Common myeloid progenitor, CD34-positive (primary cell): ENCODE measurements at regions not wholly inside any gene's neighbourhood (a gene's known extent, or its start where the extent isn't known, plus 50 kb on each side); places are given as distances from the start of the nearest gene placed in this dataset.

Source experiments
- CTCF ChIA-PET: fragments of 350-600 bp; sonication (Branson Sonifier 250); formaldehyde crosslinking; loops from one replicate; lab custom pipeline; 2021; ENCODE audit warnings: antibody characterized with exemption; lab: Charles Lee
- POLR2A ChIA-PET: fragments of 350-600 bp; sonication (Branson Sonifier 250); formaldehyde crosslinking; loops from one replicate; lab custom pipeline; 2021; ENCODE audit warnings: antibody characterized with exemption; lab: Charles Lee
- DNase-seq, 3 donors: peaks; one replicate each; pipeline versions ENCODE4 v3.0.0 to v3.0.0-alpha.2; 2013
- H3K27ac ChIP-seq, 2 experiments: 1 replicate in 1 of 2; 2 replicates in 1 of 2; pipeline ENCODE4 v1.7.0; 2013; ENCODE audit warnings: inconsistent platforms in 2 of 2, low read length in 2 of 2, mild to moderate bottlenecking in 2 of 2, low read depth in 1 of 2, moderate library complexity in 1 of 2; ENCODE audit not compliant: severe bottlenecking in 2 of 2, insufficient read depth in 1 of 2, poor library complexity in 1 of 2
- H3K27me3 ChIP-seq, 5 experiments: replicated peaks in 2 of 5; 1 replicate in 3 of 5; 2 replicates in 2 of 5; pipeline versions ENCODE4 v1.6.1 to v1.7.0; 2013; ENCODE audit warnings: low read length in 4 of 5, mild to moderate bottlenecking in 2 of 5, moderate library complexity in 2 of 5, inconsistent platforms in 1 of 5; ENCODE audit not compliant: insufficient read depth in 5 of 5, control insufficient read depth in 4 of 5
- H3K36me3 ChIP-seq, 4 experiments: 1 replicate in 2 of 4; 2 replicates in 2 of 4; pipeline versions ENCODE4 v1.6.1 to v1.7.0; 2013; ENCODE audit warnings: low read length in 3 of 4, control low read depth in 1 of 4, mild to moderate bottlenecking in 1 of 4; ENCODE audit not compliant: control insufficient read depth in 4 of 4, insufficient read depth in 4 of 4
- H3K4me1 ChIP-seq, 4 experiments: 1 replicate in 3 of 4; 2 replicates in 1 of 4; pipeline versions ENCODE4 v1.6.1 to v1.7.1; 2013; ENCODE audit warnings: low read length in 3 of 4, mild to moderate bottlenecking in 3 of 4, control low read depth in 1 of 4, inconsistent platforms in 1 of 4, moderate library complexity in 1 of 4; ENCODE audit not compliant: control insufficient read depth in 4 of 4, insufficient read depth in 4 of 4; ENCODE audit errors: control extremely low read depth in 1 of 4
- H3K4me3 ChIP-seq, 7 experiments: 1 replicate in 4 of 7; 2 replicates in 3 of 7; pipeline versions ENCODE4 v1.5.1 to v1.7.0; 2013; ENCODE audit warnings: mild to moderate bottlenecking in 7 of 7, low read length in 6 of 7, moderate library complexity in 6 of 7, inconsistent platforms in 2 of 7, low read depth in 2 of 7, control low read depth in 1 of 7; ENCODE audit not compliant: insufficient read depth in 4 of 7, control insufficient read depth in 1 of 7; ENCODE audit errors: extremely low read depth in 1 of 7
- H3K9me3 ChIP-seq, 5 experiments: 1 replicate in 4 of 5; 2 replicates in 1 of 5; pipeline versions ENCODE4 v1.6.1 to v1.7.1; 2013; ENCODE audit warnings: low read length in 4 of 5, mild to moderate bottlenecking in 2 of 5, inconsistent platforms in 1 of 5, low read depth in 1 of 5, moderate library complexity in 1 of 5; ENCODE audit not compliant: control insufficient read depth in 4 of 5, insufficient read depth in 2 of 5; ENCODE audit errors: control extremely low read depth in 1 of 5
- WGBS: methylation state at CpG from one replicate; pipeline ENCODE4 v1.1.5; 2013; ENCODE audit not compliant: insufficient coverage; 5-methylcytosine and 5-hydroxymethylcytosine counted together

GRCh38 chr3:177329854-177330253 lies 132.6 kb upstream of the TBL1XR1 start:
- ChIA-PET CTCF (no interaction called here), POLR2A (no interaction called here)
- WGBS: 100% methylated on average over 3 of the region's 3 CpGs
- no peak for DNase-seq
- Histone ChIP-seq H3K27ac (no peak overlapping the region), H3K4me1 (peaks cover 16 to 32% (median 26%) of the 10 kb centered on the region in 4 experiments), H3K27me3 (no peaks in the 10 kb centered on the region), H3K4me3 (no peak overlapping the region), H3K36me3 (no peaks in the 10 kb centered on the region), H3K9me3 (no peaks in the 10 kb centered on the region)

GRCh38 chr3:177330779-177331178 lies 133.5 kb upstream of the TBL1XR1 start:
- POLR2A ChIA-PET: interaction anchor here (0.6 kb wide), 1 partner anchor 15 kb away, joined by 4 read pairs; no protein-coding TSS in a partner anchor

GRCh38 chr3:177331203-177331835 lies 134.0 kb upstream of the TBL1XR1 start:
- Histone ChIP-seq H3K27ac (no peak overlapping the region), H3K27me3 (no peaks in the 10 kb centered on the region), H3K9me3 (no peaks in the 10 kb centered on the region), H3K36me3 (no peaks in the 10 kb centered on the region), H3K4me3 (no peak overlapping the region), H3K4me1 (peaks cover 17 to 43% (median 28%) of the 10 kb centered on the region in 4 experiments)
- no CpG with 5 or more reads among the region's 3 CpGs for WGBS
- no peak for DNase-seq
- ChIA-PET POLR2A (interaction anchor here (0.6 kb wide), 1 partner anchor 15 kb away, joined by 4 read pairs; no protein-coding TSS in a partner anchor), CTCF (interaction anchor here (1.5 kb wide), 1 partner anchor 34 kb away, joined by 3 read pairs; no protein-coding TSS in a partner anchor)

More at GRCh38 chr3:177330779-177331178, 133.5 kb upstream of the TBL1XR1 start:
- CTCF ChIA-PET: interaction anchor here (1.5 kb wide), 1 partner anchor 34 kb away, joined by 3 read pairs; no protein-coding TSS in a partner anchor
- H3K4me1 ChIP-seq: peaks cover 14 to 37% (median 24%) of the 10 kb centered on the region in 4 experiments
- H3K36me3 ChIP-seq: no peaks in the 10 kb centered on the region
- H3K27ac ChIP-seq: no peak overlapping the region
- H3K4me3 ChIP-seq: no peak overlapping the region
- WGBS: 100% methylated on average over 2 of the region's 6 CpGs
- H3K9me3 ChIP-seq: no peaks in the 10 kb centered on the region
- DNase-seq: no peak
- H3K27me3 ChIP-seq: no peaks in the 10 kb centered on the region

GRCh38 chr3:177332955-177333354 lies 135.7 kb upstream of the TBL1XR1 start:
- CTCF ChIA-PET: interaction anchor here (0.8 to 1.6 kb wide), 2 partner anchors 14 to 28 kb away, joined by 3 to 7 read pairs; no protein-coding TSS in a partner anchor
- H3K4me1 ChIP-seq: peaks cover 25 to 58% (median 35%) of the 10 kb centered on the region in 4 experiments

GRCh38 chr3:177333533-177334520 lies 136.5 kb upstream of the TBL1XR1 start:
- H3K27ac ChIP-seq: peak overlapping the region in 1 of 2 experiments; percentile 3
- 42% methylated on average over 4 of the region's 7 CpGs for WGBS
- peak in 2 of 3 donors; percentile 64 to 70 for DNase-seq

More at GRCh38 chr3:177332955-177333354, 135.7 kb upstream of the TBL1XR1 start:
- Histone ChIP-seq H3K27me3 (no peaks in the 10 kb centered on the region), H3K4me3 (no peak overlapping the region), H3K9me3 (no peaks in the 10 kb centered on the region), H3K36me3 (no peaks in the 10 kb centered on the region), H3K27ac (no peak overlapping the region)
- DNase-seq: peak in 2 of 3 donors; percentile 46 to 58
- POLR2A ChIA-PET: no interaction called here
- WGBS: no CpG with 5 or more reads among the region's 2 CpGs

GRCh38 chr3:177334803-177335202 lies 137.5 kb upstream of the TBL1XR1 start:
- no peaks in the 10 kb centered on the region for H3K9me3 ChIP-seq
- ChIA-PET CTCF (interaction anchor here (1.3 kb wide), 1 partner anchor 12 kb away, joined by 3 read pairs; no protein-coding TSS in a partner anchor), POLR2A (no interaction called here)
- DNase-seq: no peak
- peaks cover 31 to 73% (median 45%) of the 10 kb centered on the region in 4 experiments for H3K4me1 ChIP-seq
- no peaks in the 10 kb centered on the region for H3K36me3 ChIP-seq
- H3K4me3 ChIP-seq: no peak overlapping the region
- no peak overlapping the region for H3K27ac ChIP-seq
- no peaks in the 10 kb centered on the region for H3K27me3 ChIP-seq
- WGBS: 96% methylated on average over 5 of the region's 5 CpGs

More at GRCh38 chr3:177333533-177334520, 136.5 kb upstream of the TBL1XR1 start:
- ChIA-PET POLR2A (interaction anchor here (1.0 to 1.1 kb wide), 2 partner anchors 26 to 77 kb away, joined by 3 read pairs; no protein-coding TSS in a partner anchor), CTCF (interaction anchor here (0.8 to 1.6 kb wide), 3 partner anchors 13 to 27 kb away, joined by 3 to 7 read pairs (median 3); no protein-coding TSS in a partner anchor)
- Histone ChIP-seq H3K4me3 (no peak overlapping the region), H3K4me1 (peaks cover 27 to 65% (median 41%) of the 10 kb centered on the region in 4 experiments), H3K9me3 (no peaks in the 10 kb centered on the region), H3K27me3 (no peaks in the 10 kb centered on the region), H3K36me3 (no peaks in the 10 kb centered on the region)
